H9 (cell line): ENCODE measurements at regions not wholly inside any gene's neighbourhood (a gene's known extent, or its start where the extent isn't known, plus 50 kb on each side); places are given as distances from the start of the nearest gene placed in this dataset.

Experiments
- DNase-seq: peaks from one replicate; pipeline ENCODE4 v3.0.0-alpha.2; 2017
- H2AFZ ChIP-seq: one replicate; pipeline ENCODE4 v1.6.1; 2013; ENCODE audit warnings: mild to moderate bottlenecking, low read length, control low read depth, moderate library complexity
- H2AK5ac ChIP-seq: 2 replicates; pipeline ENCODE4 v1.6.1; 2013; ENCODE audit warnings: low read length, control low read depth, mixed read lengths; ENCODE audit not compliant: insufficient read length
- H2BK120ac ChIP-seq: one replicate; pipeline ENCODE4 v1.6.1; 2013; ENCODE audit warnings: low read depth, mild to moderate bottlenecking, low read length, control low read depth, inconsistent platforms; ENCODE audit not compliant: poor library complexity, severe bottlenecking
- H2BK12ac ChIP-seq: 2 replicates; pipeline ENCODE4 v1.6.1; 2013; ENCODE audit warnings: low read length, control low read depth, mixed read lengths, low read depth; ENCODE audit not compliant: insufficient read length
- H2BK15ac ChIP-seq: 2 replicates; pipeline ENCODE4 v1.6.1; 2013; ENCODE audit warnings: low read depth, low read length, control low read depth
- H2BK20ac ChIP-seq: one replicate; pipeline ENCODE4 v1.6.1; 2013; ENCODE audit warnings: low read depth, mild to moderate bottlenecking, low read length, control low read depth, inconsistent platforms; ENCODE audit not compliant: poor library complexity, severe bottlenecking
- H2BK5ac ChIP-seq: 2 replicates; pipeline ENCODE4 v1.6.1; 2013; ENCODE audit warnings: low read length, control low read depth, mixed read lengths; ENCODE audit not compliant: insufficient read length
- H3K14ac ChIP-seq: 2 replicates; pipeline ENCODE4 v1.6.1; 2013; ENCODE audit warnings: low read length, control low read depth; ENCODE audit not compliant: insufficient read depth
- H3K18ac ChIP-seq: 2 replicates; pipeline ENCODE4 v1.6.1; 2013; ENCODE audit warnings: low read depth, mild to moderate bottlenecking, mixed read lengths, low read length, control low read depth; ENCODE audit not compliant: insufficient read length
- H3K23ac ChIP-seq: 2 replicates; pipeline ENCODE4 v1.6.1; 2013; ENCODE audit warnings: low read length, control low read depth, mixed read lengths, low read depth; ENCODE audit not compliant: insufficient read length
- H3K23me2 ChIP-seq: 2 replicates; pipeline ENCODE4 v1.6.1; 2013; ENCODE audit warnings: low read depth, mild to moderate bottlenecking, mixed read lengths, low read length, control low read depth; ENCODE audit not compliant: insufficient read length, poor library complexity, severe bottlenecking
- H3K27ac ChIP-seq: 2 replicates; pipeline ENCODE4 v1.5.1; 2013; ENCODE audit warnings: low read length, control low read depth, mixed read lengths, low read depth; ENCODE audit not compliant: insufficient read length
- H3K27me3 ChIP-seq: 2 replicates; pipeline ENCODE4 v1.6.1; 2013; ENCODE audit warnings: low read length, control low read depth, inconsistent platforms; ENCODE audit not compliant: insufficient read depth
- H3K4ac ChIP-seq: 2 replicates; pipeline ENCODE4 v1.6.1; 2013; ENCODE audit warnings: low read depth, mild to moderate bottlenecking, control low read depth, inconsistent platforms, low read length, moderate library complexity
- H3K4me1 ChIP-seq: 2 replicates; pipeline ENCODE4 v1.6.1; 2013; ENCODE audit warnings: low read length, control low read depth, inconsistent platforms; ENCODE audit not compliant: insufficient read depth
- H3K4me2 ChIP-seq: 2 replicates; pipeline ENCODE4 v1.6.1; 2013; ENCODE audit warnings: low read length, control low read depth, mixed read lengths; ENCODE audit not compliant: insufficient read length, insufficient read depth
- H3K56ac ChIP-seq: 2 replicates; pipeline ENCODE4 v1.6.1; 2013; ENCODE audit warnings: low read depth, mild to moderate bottlenecking, mixed read lengths, low read length, control low read depth; ENCODE audit not compliant: insufficient read length
- H3K79me1 ChIP-seq: 2 replicates; pipeline ENCODE4 v1.6.1; 2013; ENCODE audit warnings: low read depth, mild to moderate bottlenecking, moderate library complexity, low read length, control low read depth, inconsistent platforms; ENCODE audit not compliant: insufficient read depth, poor library complexity, severe bottlenecking
- H3K79me2 ChIP-seq: 2 replicates; pipeline ENCODE4 v1.6.1; 2013; ENCODE audit warnings: low read length, control low read depth, inconsistent platforms; ENCODE audit not compliant: insufficient read depth
- H3K9ac ChIP-seq: 2 replicates; pipeline ENCODE4 v1.6.1; 2013; ENCODE audit warnings: low read length, control low read depth, mixed read lengths; ENCODE audit not compliant: insufficient read length; ENCODE audit errors: extremely low read depth
- H3K9me3 ChIP-seq: one replicate; pipeline ENCODE4 v1.6.1; 2013; ENCODE audit warnings: low read depth, low read length, inconsistent platforms; ENCODE audit not compliant: control insufficient read depth
- H3T11ph ChIP-seq: one replicate; pipeline ENCODE4 v1.6.1; 2013; ENCODE audit warnings: mild to moderate bottlenecking, low read length, control low read depth, inconsistent platforms
- H4K20me1 ChIP-seq: one replicate; pipeline ENCODE4 v1.6.1; 2013; ENCODE audit not compliant: control insufficient read depth, insufficient read length, insufficient read depth
- H4K5ac ChIP-seq: 2 replicates; pipeline ENCODE4 v1.6.1; 2013; ENCODE audit warnings: low read depth, mild to moderate bottlenecking, mixed read lengths, low read length, control low read depth; ENCODE audit not compliant: insufficient read length
- H4K8ac ChIP-seq: replicated peaks from 2 replicates; pipeline ENCODE4 v1.6.1; 2013; ENCODE audit warnings: low read length, control low read depth, mixed read lengths, low read depth; ENCODE audit not compliant: insufficient read length
- H4K91ac ChIP-seq: 2 replicates; pipeline ENCODE4 v1.6.1; 2013; ENCODE audit warnings: low read depth, mild to moderate bottlenecking, moderate library complexity, mixed read lengths, low read length, control low read depth; ENCODE audit not compliant: insufficient read length
- H3K27ac Mint-ChIP-seq, 3 experiments: 2 replicates in 2 of 3; 3 replicates in 1 of 3; pipeline ENCODE4 v1.8.0; 2020 to 2021; ENCODE audit warnings: mixed read lengths in 3 of 3, mild to moderate bottlenecking in 1 of 3, moderate library complexity in 1 of 3
- H3K27me3 Mint-ChIP-seq: 2 replicates; pipeline ENCODE4 v1.8.0; 2021; ENCODE audit warnings: low read depth, mild to moderate bottlenecking, moderate library complexity, mixed read lengths
- H3K36me3 Mint-ChIP-seq, 3 experiments: 2 replicates in 2 of 3; 3 replicates in 1 of 3; pipeline ENCODE4 v1.8.0; 2020 to 2021; ENCODE audit warnings: low read depth in 3 of 3, mixed read lengths in 3 of 3; ENCODE audit not compliant: insufficient read depth in 1 of 3
- H3K4me1 Mint-ChIP-seq, 2 experiments: 2 replicates each; pipeline ENCODE4 v1.8.0; 2020; ENCODE audit warnings: mixed read lengths in 2 of 2
- H3K4me3 Mint-ChIP-seq, 2 experiments: 2 replicates in 1 of 2; 3 replicates in 1 of 2; pipeline ENCODE4 v1.8.0; 2020 to 2021; ENCODE audit warnings: mild to moderate bottlenecking in 2 of 2, mixed read lengths in 2 of 2, moderate library complexity in 1 of 2
- H3K9me3 Mint-ChIP-seq, 2 experiments: 2 replicates in 1 of 2; 3 replicates in 1 of 2; pipeline ENCODE4 v1.8.0; 2020; ENCODE audit warnings: mild to moderate bottlenecking in 2 of 2, mixed read lengths in 2 of 2, moderate library complexity in 1 of 2
- TF ChIP-seq, protein P1 (sequence below): fragments of 200-600 bp; sonication (generic); conservative IDR thresholded peaks from 3 replicates; pipeline ENCODE4 v1.8.0; 2021; ENCODE audit warnings: antibody characterized with exemption, mild to moderate bottlenecking

- Histone ChIP-seq H3K4ac (no peak overlapping the region), H4K20me1 (no peaks in the 10 kb centered on the region), H3K9me3 (no peaks in the 10 kb centered on the region), H3K56ac (no peak overlapping the region), H3K4me2 (no peak overlapping the region), H3T11ph (no peak overlapping the region), H3K9ac (no peak overlapping the region), H3K23me2 (no peaks in the 10 kb centered on the region), H3K18ac (no peak overlapping the region), H3K79me2 (no peaks in the 10 kb centered on the region), H3K14ac (no peak overlapping the region), H3K23ac (no peak overlapping the region), H2BK120ac (no peak overlapping the region), H2BK15ac (no peak overlapping the region), H4K91ac (no peak overlapping the region), H3K79me1 (no peaks in the 10 kb centered on the region), H2AK5ac (no peak overlapping the region), H3K4me1 (no peaks in the 10 kb centered on the region; the same call in 1 of the 2 replicates), H4K5ac (no peak overlapping the region), H3K27me3 (no peaks in the 10 kb centered on the region), H3K27ac (no peak overlapping the region), H4K8ac (no peak overlapping the region), H2BK12ac (no peak overlapping the region), H2BK20ac (no peak overlapping the region), H2BK5ac (no peak overlapping the region), H2AFZ (no peak overlapping the region)
- Mint-ChIP-seq H3K4me1 (peaks cover 21 to 22% of the 10 kb centered on the region in 2 experiments), H3K4me3 (no peak overlapping the region), H3K27ac (no peak overlapping the region), H3K27me3 (no peaks in the 10 kb centered on the region), H3K36me3 (no peaks in the 10 kb centered on the region), H3K9me3 (no peaks in the 10 kb centered on the region)
- no peak for DNase-seq
- TF ChIP-seq, protein P1, sequence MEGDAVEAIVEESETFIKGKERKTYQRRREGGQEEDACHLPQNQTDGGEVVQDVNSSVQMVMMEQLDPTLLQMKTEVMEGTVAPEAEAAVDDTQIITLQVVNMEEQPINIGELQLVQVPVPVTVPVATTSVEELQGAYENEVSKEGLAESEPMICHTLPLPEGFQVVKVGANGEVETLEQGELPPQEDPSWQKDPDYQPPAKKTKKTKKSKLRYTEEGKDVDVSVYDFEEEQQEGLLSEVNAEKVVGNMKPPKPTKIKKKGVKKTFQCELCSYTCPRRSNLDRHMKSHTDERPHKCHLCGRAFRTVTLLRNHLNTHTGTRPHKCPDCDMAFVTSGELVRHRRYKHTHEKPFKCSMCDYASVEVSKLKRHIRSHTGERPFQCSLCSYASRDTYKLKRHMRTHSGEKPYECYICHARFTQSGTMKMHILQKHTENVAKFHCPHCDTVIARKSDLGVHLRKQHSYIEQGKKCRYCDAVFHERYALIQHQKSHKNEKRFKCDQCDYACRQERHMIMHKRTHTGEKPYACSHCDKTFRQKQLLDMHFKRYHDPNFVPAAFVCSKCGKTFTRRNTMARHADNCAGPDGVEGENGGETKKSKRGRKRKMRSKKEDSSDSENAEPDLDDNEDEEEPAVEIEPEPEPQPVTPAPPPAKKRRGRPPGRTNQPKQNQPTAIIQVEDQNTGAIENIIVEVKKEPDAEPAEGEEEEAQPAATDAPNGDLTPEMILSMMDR, result no peak
Measured at GRCh38 chr7:118325450-118325808, 100.9 kb downstream of the ANKRD7 start.
